Tibial nerve (tissue), 4 donors: ENCODE measurements at regions not wholly inside any gene's neighbourhood (a gene's known extent, or its start where the extent isn't known, plus 50 kb on each side); places are given as distances from the start of the nearest gene placed in this dataset.

Source experiments
- CTCF ChIP-seq, 5 experiments: fragments of 200-600 bp in 3 of 5; fragments of 450-650 bp in 2 of 5; sonication (generic) in 3 of 5; IDR thresholded peaks; one replicate each; pipeline ENCODE4 v1.5.1; 2016 to 2019; ENCODE audit warnings: antibody characterized with exemption in 5 of 5, mild to moderate bottlenecking in 3 of 5, moderate library complexity in 2 of 5
- EP300 ChIP-seq, 2 donors: sonication (generic); formaldehyde crosslinking; IDR thresholded peaks; one replicate each; pipeline ENCODE4 v1.6.1; 2017; ENCODE audit warnings: antibody characterized with exemption in 2 of 2, mild to moderate bottlenecking in 1 of 2

GRCh38 chr5:54889826-54890225 is 95.6 kb downstream of the ESM1 start:
- TF ChIP-seq CTCF (IDR thresholded peaks at IDR 0.05) (no peak), EP300 (IDR thresholded peaks at IDR 0.05) (no peak)
